ENCODE measurements at regions not wholly inside any gene's neighbourhood (a gene's known extent, or its start where the extent isn't known, plus 50 kb on each side); places are given as distances from the start of the nearest gene placed in this dataset.

GRCh38 chr4:180734753-180735432 lies 1508.3 kb upstream of the TENM3 start:
- intact Hi-C loops (cut with micrococcal nuclease; ENCODE audit: unreplicated experiment) = no loop called here
- no peaks in the 10 kb centered on the region for H3K36me3 ChIP-seq (ENCODE audit: control insufficient read depth, insufficient read depth, low read length)

GRCh38 chr4:180741703-180742102 lies 1501.5 kb upstream of the TENM3 start:
- no peaks in the 10 kb centered on the region for H3K4me1 ChIP-seq
- no peak overlapping the region for H3K4me3 Mint-ChIP-seq (ENCODE audit: unreplicated experiment)
- H3K9me3 ChIP-seq = no peaks in the 10 kb centered on the region
- no peaks in the 10 kb centered on the region for H3K36me3 Mint-ChIP-seq (ENCODE audit: insufficient read depth, unreplicated experiment)
- ChIA-PET POLR2A (no interaction called here), CTCF (no interaction called here)
- no peak for TF ChIP-seq CTCF (IDR thresholded peaks at IDR 0.05; ENCODE audit: insufficient read depth in 1 of 2, low read depth in 1 of 2, low read length in 1 of 2, severe bottlenecking in 1 of 2, unreplicated experiment in 1 of 2)
- no peak for DNase-seq
- H3K27ac Mint-ChIP-seq (ENCODE audit: unreplicated experiment) = no peak overlapping the region
- H3K9me3 Mint-ChIP-seq (ENCODE audit: unreplicated experiment) = no peaks in the 10 kb centered on the region
- intact Hi-C loops (cut with micrococcal nuclease; ENCODE audit: unreplicated experiment) = no loop called here
- H3K4me1 Mint-ChIP-seq (ENCODE audit: low read depth, unreplicated experiment) = no peaks in the 10 kb centered on the region
- H3K36me3 ChIP-seq (ENCODE audit: control insufficient read depth, insufficient read depth, low read length) = no peaks in the 10 kb centered on the region
- H3K27me3 ChIP-seq (replicated peaks; ENCODE audit: control insufficient read depth, insufficient read depth, low read length) = no peaks in the 10 kb centered on the region
- BruUV-seq (replicated peaks) = no TSS peak
- H3K27me3 Mint-ChIP-seq (ENCODE audit: insufficient read depth, unreplicated experiment) = peaks cover 2% of the 10 kb centered on the region
- H3K4me3 ChIP-seq (ENCODE audit: low read depth, low read length) = no peak overlapping the region

More at GRCh38 chr4:180734753-180735432, 1508.3 kb upstream of the TENM3 start:
- BruUV-seq (replicated peaks) = no TSS peak
- peaks cover 2% of the 10 kb centered on the region for H3K27me3 Mint-ChIP-seq (ENCODE audit: insufficient read depth, unreplicated experiment)
- no peaks in the 10 kb centered on the region for H3K36me3 Mint-ChIP-seq (ENCODE audit: insufficient read depth, unreplicated experiment)
- Histone ChIP-seq H3K27me3 (replicated peaks; ENCODE audit: control insufficient read depth, insufficient read depth, low read length) (no peaks in the 10 kb centered on the region), H3K9me3 (no peaks in the 10 kb centered on the region), H3K4me3 (ENCODE audit: low read depth, low read length) (no peak overlapping the region), H3K4me1 (no peaks in the 10 kb centered on the region)
- TF ChIP-seq CTCF (IDR thresholded peaks at IDR 0.05; ENCODE audit: insufficient read depth in 1 of 2, low read depth in 1 of 2, low read length in 1 of 2, severe bottlenecking in 1 of 2, unreplicated experiment in 1 of 2) = no peak
- ChIA-PET CTCF (no interaction called here), POLR2A (no interaction called here)
- H3K27ac Mint-ChIP-seq (ENCODE audit: unreplicated experiment) = no peak overlapping the region
- peaks cover 5% of the 10 kb centered on the region for H3K9me3 Mint-ChIP-seq (ENCODE audit: unreplicated experiment)
- DNase-seq = no peak
- H3K4me3 Mint-ChIP-seq (ENCODE audit: unreplicated experiment) = no peak overlapping the region
- H3K4me1 Mint-ChIP-seq (ENCODE audit: low read depth, unreplicated experiment) = no peaks in the 10 kb centered on the region

GRCh38 chr4:180745019-180745418 lies 1498.2 kb upstream of the TENM3 start:
- intact Hi-C loops (cut with micrococcal nuclease; ENCODE audit: unreplicated experiment) = no loop called here
- H3K9me3 Mint-ChIP-seq (ENCODE audit: unreplicated experiment) = no peaks in the 10 kb centered on the region
- H3K27me3 ChIP-seq (replicated peaks; ENCODE audit: control insufficient read depth, insufficient read depth, low read length) = no peaks in the 10 kb centered on the region
- H3K4me3 ChIP-seq (ENCODE audit: low read depth, low read length) = no peak overlapping the region
- H3K9me3 ChIP-seq = no peaks in the 10 kb centered on the region
- H3K4me1 ChIP-seq = no peaks in the 10 kb centered on the region
- ChIA-PET POLR2A (no interaction called here), CTCF (no interaction called here)
- no peak for TF ChIP-seq CTCF (IDR thresholded peaks at IDR 0.05; ENCODE audit: insufficient read depth in 1 of 2, low read depth in 1 of 2, low read length in 1 of 2, severe bottlenecking in 1 of 2, unreplicated experiment in 1 of 2)
- no peaks in the 10 kb centered on the region for H3K36me3 Mint-ChIP-seq (ENCODE audit: insufficient read depth, unreplicated experiment)
- no peak overlapping the region for H3K4me3 Mint-ChIP-seq (ENCODE audit: unreplicated experiment)
- H3K36me3 ChIP-seq (ENCODE audit: control insufficient read depth, insufficient read depth, low read length) = no peaks in the 10 kb centered on the region
- no peak for DNase-seq
- BruUV-seq (replicated peaks) = no TSS peak
- H3K27me3 Mint-ChIP-seq (ENCODE audit: insufficient read depth, unreplicated experiment) = no peaks in the 10 kb centered on the region
- no peaks in the 10 kb centered on the region for H3K4me1 Mint-ChIP-seq (ENCODE audit: low read depth, unreplicated experiment)
- H3K27ac Mint-ChIP-seq (ENCODE audit: unreplicated experiment) = no peak overlapping the region

Measured in Caco-2 (cell line).